GM21526 (cell line): ENCODE measurements at regions not wholly inside any gene's neighbourhood (a gene's known extent, or its start where the extent isn't known, plus 50 kb on each side); places are given as distances from the start of the nearest gene placed in this dataset.
A peak's percentile ranks its signal among the peaks of the same experiment; 100 is the strongest.

Source experiments
- ATAC-seq: cut with Tn5 transposase; IDR thresholded peaks from one replicate; pipeline ENCODE4 v1.9.1; 2021; ENCODE audit warnings: moderate library complexity; ENCODE audit not compliant: unreplicated experiment, low FRiP score

DNA sequence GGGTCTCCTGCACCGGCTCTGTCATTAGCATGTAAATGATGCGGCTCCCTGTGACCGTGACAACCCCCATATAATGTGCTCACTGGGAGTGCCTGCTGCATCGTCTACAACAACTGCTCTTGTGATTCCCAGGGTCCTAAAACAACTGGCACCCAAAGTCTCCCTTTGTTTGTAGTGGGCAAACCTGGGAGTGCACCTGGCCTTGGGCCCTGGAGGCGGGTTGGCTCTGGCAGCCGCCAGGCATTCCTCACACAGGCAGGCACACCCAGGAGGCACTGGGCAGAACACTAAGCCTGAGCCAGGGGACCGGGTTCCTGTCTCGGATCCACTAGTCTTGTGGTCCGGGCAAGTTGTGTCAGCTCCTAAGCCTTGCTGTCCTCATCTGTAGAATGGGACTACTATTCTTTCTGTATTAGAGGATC, 115.5 kb upstream of the GPR26 start:
- ATAC-seq: no peak

DNA sequence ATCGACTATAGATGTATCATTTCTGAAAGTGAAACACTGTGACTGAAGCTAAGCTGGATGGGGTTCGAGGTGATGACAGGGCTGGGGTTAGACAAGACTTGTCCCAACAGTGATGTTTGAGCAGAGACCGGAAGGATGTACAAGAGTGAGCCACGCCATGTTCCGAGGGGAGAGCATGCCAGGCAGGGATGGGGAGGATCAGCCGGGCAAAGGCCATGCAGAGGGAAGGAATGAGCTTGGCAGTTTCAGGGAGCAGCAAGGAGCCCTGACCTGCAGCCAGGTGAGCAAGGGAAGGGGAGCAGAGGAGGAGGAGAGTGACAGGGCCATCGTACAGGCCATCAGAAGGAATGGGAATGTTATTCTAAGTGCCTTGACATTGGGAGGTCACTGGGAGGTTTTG, 114.9 kb upstream of the GPR26 start:
- ATAC-seq: no peak

DNA sequence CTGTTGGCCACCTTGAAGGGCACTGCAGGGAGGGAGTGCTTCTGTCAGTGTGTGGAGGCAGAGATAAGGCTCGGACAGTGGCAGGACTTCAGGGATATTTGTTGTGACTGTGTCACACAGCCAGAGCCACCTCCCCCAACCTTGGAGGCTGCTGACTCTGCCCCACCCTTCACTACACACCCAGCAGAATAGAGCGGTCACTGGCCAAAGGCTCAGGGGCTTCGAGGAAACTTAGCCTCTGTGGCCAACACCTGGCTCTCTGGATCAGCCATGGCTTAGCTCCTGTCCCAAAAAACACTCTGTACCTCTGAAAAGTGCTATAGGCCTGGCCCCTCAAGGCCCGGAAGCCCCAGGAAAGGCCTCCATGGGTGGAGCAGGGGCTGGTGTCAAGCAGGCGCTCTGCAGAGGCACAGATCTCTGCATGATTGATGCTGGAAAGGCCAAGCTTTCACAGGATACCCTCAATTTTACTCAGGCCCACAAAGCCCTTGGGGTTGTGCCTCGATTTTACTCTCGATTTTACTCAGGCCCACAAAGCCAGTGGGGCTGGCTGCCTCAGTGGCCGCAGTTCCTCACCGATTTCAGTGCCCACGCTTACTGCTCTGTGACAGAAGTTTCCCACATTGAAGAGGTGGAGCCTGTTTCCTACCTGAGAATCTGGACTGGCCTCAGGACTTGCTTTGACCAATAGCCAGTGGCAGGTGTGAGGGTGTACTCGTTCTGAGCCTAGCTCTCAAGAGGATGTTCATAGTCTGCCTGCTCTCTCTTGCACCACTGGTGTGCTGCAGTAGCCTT, 113.2 kb upstream of the GPR26 start:
- peak; percentile 62 for ATAC-seq

DNA sequence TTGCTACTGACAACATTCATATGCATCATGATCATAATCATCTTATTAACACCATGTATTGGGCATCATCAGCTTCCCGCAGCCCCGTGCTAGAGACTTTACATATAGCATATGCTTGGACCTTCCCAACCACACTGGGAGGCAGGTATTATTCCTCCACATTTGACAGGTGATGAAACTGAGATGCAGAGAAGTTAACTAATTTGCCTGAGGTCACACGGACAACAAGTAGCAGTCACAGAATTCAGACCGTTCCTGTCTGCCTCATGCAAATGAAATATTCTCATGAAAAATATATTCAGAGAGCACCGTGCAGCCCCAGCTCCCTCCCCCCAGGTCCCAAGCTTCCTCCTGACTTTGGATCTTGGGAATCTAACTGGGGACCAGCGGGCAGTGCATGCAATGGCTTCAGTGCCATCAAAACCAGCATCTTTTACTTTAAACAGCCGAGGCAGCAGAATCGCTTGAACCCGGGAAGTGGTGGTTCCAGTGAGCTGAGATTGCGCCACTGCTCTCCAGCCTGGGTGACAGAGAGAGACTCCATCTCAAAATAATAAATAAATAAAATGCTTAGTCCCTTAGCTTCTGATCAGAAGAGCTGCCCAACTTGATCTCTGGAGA, 112.2 kb upstream of the GPR26 start:
- ATAC-seq: no peak

DNA sequence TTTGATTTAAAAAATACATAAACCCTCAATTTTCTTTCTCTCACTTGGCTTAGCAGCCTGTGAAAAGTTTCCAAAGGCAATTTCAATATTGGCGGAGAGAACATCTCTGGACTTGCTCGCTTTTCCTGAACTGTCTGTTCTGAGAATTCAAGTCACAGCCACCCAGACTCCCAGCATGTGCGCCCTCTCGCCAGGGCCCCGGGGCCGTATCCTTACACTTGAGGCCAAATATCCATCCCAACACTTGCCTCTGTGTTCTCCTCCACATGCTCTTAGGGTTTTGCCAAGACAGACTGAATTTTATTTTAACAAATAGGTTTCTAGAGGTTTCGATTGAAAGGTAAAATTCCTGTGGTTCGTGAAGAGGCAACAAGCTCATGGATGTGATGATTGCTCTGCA, 111.5 kb upstream of the GPR26 start:
- no peak for ATAC-seq

DNA sequence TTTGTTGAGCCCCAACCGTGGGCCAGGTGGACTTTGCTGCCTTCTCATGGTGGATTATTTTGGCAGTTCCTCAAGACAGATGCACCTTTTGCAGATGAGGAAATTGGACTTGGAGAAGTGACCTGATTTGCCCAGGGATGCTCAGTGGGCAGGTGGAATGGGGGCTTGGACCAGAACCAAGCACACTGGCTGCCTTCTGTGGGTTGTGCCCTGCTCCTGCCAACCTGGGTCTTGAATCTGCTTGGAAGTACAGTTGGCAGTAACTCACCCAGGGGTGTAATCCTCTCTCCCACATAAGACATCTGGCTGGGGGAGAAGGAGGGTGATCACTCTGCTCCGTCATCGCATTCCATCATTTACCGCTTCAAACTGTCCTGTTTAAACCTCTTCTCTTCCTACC, 110.5 kb upstream of the GPR26 start:
- ATAC-seq: no peak

DNA sequence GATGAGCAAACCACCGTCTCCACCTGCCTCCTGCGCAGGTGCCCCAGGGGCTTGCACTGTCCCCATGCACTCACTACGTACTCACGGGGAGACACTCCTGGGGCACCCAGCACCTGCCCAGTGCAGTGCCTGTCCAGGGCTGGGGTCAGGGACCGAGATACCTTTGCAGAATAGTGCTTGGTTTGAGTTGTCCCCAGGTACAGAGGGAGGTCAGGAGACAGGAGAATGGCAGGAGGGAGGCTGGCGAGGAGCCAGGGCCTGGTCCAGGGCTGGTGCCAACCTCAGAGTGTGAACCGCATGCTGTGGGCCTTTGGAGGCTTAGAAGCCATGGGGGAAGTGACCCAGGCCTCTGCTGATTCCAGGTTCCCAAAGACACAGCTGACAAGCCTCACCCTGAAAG, 110.1 kb upstream of the GPR26 start:
- no peak for ATAC-seq

DNA sequence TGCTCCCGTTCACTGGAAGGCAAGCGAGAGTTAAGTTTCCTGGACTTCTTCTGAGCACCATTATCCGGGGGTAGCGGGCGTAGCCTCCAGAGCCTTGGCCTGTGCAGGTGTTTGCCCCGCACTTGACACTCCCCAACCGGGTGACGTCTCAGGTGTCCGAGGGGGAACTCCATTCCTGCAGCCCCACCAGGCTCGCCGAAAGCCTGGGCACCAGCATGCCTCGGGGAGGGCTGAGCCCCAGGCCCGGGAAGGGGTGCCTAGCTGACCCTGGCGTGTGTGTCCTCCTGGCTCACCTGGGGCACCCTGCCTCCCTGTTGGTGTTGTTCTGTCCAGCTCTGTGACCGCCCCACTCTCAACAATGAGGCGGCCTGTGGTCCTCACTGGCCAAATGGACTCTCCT, 109.4 kb upstream of the GPR26 start:
- no peak for ATAC-seq

DNA sequence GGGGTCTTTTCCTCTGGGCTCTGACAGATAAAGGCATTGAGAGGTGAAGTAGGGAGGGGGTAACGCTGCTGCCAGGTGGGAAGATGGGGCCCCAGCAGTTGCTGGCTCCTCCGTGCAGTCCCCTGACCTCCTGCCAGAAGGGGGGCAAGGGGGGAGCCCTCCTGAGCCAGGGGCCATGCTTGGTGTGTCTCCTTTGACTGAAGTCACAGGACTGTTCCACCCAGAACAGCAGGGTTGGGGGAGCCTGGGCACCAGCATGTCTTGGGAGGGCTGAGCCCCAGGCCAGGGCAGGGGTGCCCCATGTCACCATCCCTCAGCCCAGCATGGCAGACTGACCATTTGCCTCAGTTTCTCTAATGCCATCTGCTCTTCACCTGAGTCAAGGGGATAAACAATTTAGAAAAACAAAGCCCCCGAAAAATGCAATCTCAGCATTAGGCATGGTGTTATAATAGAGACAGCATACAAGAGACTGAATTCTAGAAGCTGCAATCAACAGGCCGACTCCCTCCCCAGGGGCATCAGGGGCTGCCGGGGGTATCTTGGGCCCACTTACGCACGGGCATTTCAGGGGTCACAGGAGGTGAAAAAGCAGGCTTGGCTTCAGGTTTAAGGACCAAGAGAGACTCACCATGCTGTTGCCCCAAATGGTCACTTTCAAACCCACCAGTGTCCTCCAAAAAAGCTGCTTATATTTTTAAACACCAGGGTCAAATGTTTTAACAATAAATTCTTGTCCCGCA, 108.6 kb upstream of the GPR26 start:
- no peak for ATAC-seq

DNA sequence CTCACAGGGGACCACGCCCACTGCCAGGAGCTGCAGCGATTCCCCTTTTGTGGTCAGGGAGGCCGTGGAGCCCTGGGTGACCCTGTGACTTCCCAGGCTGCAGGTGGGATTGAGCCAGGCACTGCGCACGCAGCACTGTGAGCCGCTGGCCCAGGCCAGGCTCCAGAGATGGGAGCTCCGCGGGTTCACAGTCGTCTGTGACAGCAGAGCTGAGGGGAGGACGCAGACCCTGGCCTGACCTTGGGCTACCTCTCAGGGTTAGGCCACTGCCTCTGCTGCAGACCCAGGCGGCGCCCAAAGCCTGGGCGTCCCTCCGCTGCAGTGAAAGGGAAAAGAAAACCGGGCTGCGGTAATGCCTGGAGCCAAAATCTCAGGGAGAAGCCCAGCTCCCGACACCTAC, 107.5 kb upstream of the GPR26 start:
- ATAC-seq: no peak

DNA sequence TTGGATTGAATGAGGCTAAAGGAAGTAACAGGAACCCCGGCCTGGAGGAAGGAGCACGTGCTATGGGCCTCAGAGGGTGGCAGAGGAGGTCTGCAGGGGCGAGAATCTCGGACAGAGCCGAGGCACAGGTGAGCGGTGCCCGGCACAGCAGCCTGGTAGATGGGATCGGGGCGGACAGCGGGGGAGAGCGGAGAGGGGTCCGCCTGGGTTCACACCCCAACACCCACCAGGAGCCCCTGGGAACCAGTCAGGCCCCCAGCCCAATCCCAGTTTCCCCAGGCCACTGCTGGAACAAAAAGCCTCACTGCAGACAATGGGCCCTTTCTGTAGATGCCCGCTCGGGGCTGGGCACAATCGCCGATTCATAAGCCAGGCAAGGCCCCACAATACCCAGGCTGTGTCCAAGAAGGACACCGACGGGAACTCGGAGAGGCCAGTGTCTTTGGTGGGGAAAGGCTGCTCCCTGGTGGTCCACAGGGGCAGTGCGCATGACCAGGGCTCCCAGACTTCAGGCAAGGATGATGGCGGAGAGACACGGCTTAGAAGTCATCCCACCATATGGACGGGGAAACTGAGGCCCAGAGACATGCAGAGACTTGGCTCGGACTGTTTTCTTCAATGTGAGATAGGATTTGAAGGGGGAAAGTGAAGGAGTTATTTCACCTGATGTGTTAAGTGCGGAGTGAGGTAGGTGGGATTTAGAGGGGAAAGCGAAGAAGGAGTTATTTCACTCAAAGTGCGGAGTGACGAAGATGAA, 106.9 kb upstream of the GPR26 start:
- ATAC-seq: no peak

DNA sequence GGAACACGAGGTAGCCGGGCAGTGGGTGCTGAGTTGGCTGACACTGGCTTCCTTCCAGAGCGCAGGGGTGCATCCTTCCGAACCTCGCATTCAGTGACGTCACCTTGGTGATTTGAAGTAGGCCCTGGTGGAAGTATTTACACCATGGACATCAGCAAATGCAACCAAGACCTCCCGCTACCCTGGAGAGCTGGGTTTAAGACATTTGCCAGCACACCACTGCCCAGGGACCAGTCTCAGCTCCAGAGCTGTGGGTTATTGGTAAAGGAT, 106.4 kb upstream of the GPR26 start:
- ATAC-seq: no peak

DNA sequence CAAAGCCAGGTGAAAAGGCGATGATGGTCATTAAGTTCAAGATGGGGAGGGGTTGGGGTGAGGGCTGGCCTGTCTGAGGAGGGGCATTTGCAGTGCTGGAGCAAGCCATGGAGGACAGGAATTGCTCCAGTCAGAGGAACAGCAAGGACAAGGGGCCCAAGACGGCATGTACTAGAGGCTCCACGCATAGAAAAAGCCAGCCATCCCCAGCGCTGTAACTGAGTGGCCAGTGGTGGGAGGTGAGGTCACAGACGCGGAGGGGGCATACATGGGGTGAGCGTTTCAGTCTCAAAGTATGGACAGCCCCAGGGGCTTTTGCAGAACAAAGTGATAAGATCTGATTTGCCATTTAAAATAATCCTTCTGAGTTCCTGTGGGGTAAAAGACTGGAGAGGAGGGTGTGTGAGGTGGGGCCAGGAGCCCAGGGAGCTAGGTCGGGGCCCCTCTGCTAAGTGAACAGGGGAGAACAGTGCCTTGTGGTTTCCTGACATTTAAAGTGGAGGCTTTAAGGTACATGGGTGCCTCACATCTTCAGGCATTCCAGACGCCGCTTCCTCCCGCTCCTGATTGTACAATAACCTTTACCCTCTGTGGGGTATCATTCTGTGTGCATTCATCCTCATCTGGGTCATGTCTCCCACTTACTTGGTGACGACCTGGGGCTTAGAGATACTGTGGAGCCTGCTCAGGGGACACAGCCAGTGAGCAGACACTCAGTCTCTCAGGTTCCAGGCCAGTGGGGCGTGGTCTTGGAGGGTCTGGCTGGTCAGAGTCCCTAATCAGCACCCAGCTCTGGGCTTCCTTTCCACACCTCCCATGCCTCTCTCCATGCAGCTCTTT, 105.6 kb upstream of the GPR26 start:
- ATAC-seq: no peak

DNA sequence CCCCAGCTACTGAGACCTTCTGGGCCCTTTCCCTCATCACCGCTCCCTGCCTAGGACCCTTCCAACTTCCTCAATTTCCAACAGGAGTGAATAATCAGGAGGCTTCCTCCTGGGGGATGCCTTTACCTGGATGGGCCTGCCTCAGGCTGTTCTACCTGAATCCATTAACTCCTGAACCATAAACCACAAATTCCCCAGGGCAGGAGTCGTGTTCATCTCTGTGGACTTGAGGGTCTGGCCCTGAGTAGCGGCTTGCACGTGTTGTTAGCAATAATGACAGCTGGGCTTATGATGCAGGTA, 105.1 kb upstream of the GPR26 start:
- no peak for ATAC-seq

DNA sequence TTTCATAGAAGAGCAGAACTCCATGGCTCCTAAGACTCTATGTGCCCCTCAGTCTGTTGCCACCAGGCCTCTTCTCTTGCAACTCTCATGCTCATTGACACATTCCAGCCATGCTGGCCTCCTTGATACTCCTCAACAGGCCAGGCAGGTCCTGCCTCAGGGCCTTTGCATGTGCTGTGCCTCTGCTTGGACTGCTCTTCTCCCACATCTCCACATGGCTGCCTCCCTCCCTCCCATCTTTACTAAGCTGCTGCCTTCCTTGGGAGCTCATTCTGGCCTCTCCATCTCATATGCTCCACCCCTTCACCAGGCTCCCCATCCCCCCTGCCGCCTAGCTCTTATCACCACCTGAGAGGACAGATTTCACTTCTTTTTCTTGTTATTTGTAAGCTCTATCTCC, 103.8 kb upstream of the GPR26 start:
- no peak for ATAC-seq

DNA sequence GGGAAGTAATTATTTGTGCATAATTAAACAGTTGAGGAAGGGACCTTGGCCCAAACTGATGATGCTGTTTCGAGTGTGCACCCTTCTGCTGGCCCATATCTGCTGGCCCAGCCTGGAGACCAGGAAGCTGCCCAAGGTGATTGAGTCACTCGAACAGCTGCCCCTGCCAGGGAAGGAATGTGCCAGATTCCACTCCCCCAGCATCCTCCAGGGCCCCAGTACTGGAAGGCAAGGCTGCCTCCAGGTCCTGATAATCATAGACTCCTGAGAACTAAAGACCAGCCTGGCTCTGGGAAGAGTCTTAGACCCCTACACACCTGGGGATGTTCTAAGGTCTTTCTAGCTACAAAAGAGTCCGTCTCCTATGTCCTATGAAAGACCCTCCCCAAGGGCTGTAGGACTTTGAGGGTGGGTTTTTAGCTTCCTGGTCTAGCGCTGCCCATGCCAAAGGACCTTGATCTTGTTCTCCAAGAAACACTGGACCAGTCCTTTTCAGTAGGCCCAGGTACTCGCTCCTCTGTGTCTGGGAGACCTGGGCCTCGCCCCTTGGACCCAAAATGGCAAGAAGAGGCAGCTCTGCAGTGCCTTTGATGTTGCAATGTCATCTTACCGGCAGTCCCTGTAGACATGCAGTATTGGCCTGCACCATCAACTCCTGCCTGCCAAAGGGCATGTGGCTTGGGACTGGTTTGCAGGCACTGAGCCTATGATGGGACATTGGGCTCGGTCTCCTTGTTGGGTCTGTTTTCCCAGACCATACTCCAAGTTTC, 103.2 kb upstream of the GPR26 start:
- no peak for ATAC-seq

DNA sequence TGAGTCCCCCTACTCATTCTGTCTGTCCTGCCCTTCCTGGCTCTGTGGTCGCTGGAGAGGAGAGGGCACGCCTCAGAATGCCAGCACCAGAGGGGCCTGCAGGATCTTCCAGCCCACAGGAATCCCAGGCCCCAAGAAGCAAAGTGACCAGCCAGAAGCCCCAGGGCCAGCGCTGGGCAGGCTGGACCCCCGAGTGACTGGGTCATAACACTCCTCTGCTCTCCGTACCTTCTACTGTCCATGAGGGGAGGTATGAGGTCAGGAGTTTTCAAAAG, 102.6 kb upstream of the GPR26 start:
- ATAC-seq: no peak

DNA sequence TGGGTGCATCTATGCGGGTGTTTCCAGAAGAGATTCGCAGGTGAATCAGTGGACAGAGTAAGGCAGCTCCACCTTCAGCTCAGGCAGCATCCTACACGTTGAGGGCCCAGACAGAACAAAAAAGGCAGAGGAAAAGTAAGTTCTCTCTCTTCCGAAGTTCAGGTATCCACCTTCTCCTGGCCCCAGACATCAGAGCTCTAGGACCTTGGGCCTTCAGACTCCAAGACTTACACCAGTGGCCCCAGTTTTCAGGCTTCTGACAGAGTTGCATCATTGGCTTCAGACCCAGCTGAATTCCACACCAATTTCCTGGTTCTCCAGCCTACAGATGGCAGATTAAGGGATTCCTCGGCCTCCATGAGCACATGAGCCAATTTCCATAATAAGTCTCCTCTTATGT, 102.2 kb upstream of the GPR26 start:
- no peak for ATAC-seq

DNA sequence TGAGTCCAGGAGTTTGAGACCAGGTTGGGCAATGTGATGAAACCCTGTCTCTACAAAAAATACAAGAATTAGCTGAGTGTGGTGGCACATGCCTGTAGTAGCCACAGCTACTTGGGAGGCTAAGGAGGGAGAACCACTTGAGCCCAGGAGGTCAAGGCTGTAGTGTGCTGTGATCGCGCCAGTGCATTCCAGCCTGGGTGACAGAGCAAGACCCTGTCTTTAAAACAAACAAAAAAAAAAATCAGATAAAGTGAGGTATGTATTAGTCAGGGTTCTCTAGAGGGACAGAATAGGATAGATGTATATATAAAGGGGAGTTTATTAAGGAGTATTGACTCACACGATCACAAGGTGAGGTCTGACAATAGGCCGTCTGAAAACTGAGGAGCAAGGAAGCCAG, 101.5 kb upstream of the GPR26 start:
- ATAC-seq: no peak
